ENCODE measurements at regions not wholly inside any gene's neighbourhood (a gene's known extent, or its start where the extent isn't known, plus 50 kb on each side); places are given as distances from the start of the nearest gene placed in this dataset.
"Not testable (repeated sequence)": the region's sequence is repeated elsewhere in the genome, so short reads cannot be mapped to it uniquely, and the experiment has no call there.

- DNase-seq: no peak
Measured at GRCh38 chr2:17249249-17249648, 269.0 kb downstream of the RAD51AP2 start.

GRCh38 chr2:17245906-17246305, 272.3 kb downstream of the RAD51AP2 start:
- no peak for DNase-seq

GRCh38 chr2:17242813-17243485, 275.3 kb downstream of the RAD51AP2 start:
- DNase-seq: no peak

- DNase-seq: no peak
Measured at GRCh38 chr2:17239550-17239949, 278.7 kb downstream of the RAD51AP2 start.

- DNase-seq: no peak
Measured at GRCh38 chr2:17235167-17235566, 283.1 kb downstream of the RAD51AP2 start.

- no peak for DNase-seq
Measured at GRCh38 chr2:17232776-17233556, 285.3 kb downstream of the RAD51AP2 start.

- DNase-seq: no peak
Measured at GRCh38 chr2:17231394-17231965, 286.8 kb downstream of the RAD51AP2 start.

GRCh38 chr2:17229414-17229813, 288.8 kb downstream of the RAD51AP2 start:
- DNase-seq: no peak

GRCh38 chr2:17228461-17228860, 289.8 kb downstream of the RAD51AP2 start:
- no peak for DNase-seq

- no peak for DNase-seq
Measured at GRCh38 chr2:17227856-17228255, 290.4 kb downstream of the RAD51AP2 start.

GRCh38 chr2:17226941-17227490, 291.2 kb downstream of the RAD51AP2 start:
- DNase-seq: no peak

- no peak for DNase-seq
Measured at GRCh38 chr2:17223211-17223610, 295.0 kb downstream of the RAD51AP2 start.

- DNase-seq: no peak
Measured at GRCh38 chr2:17208511-17208910, 309.7 kb downstream of the RAD51AP2 start.

GRCh38 chr2:17206771-17207170, 311.5 kb downstream of the RAD51AP2 start:
- no peak for DNase-seq

- not testable (repeated sequence) for DNase-seq
Measured at GRCh38 chr2:17204214-17204613, 314.0 kb downstream of the RAD51AP2 start.

- not testable (repeated sequence) for DNase-seq
Measured at GRCh38 chr2:17202628-17203027, 315.6 kb downstream of the RAD51AP2 start.

GRCh38 chr2:17199741-17200140, 318.5 kb downstream of the RAD51AP2 start:
- DNase-seq: peak; percentile 69

- DNase-seq: no peak
Measured at GRCh38 chr2:17196380-17196779, 321.9 kb downstream of the RAD51AP2 start.

GRCh38 chr2:17195016-17195415, 323.2 kb downstream of the RAD51AP2 start:
- DNase-seq: no peak

GRCh38 chr2:17194083-17194482, 324.2 kb downstream of the RAD51AP2 start:
- no peak for DNase-seq

GRCh38 chr2:17193433-17193890, 324.8 kb downstream of the RAD51AP2 start:
- DNase-seq: not testable (repeated sequence)

- DNase-seq: no peak
Measured at GRCh38 chr2:17191223-17191622, 327.0 kb downstream of the RAD51AP2 start.

- DNase-seq: no peak
Measured at GRCh38 chr2:17190527-17190926, 327.7 kb downstream of the RAD51AP2 start.

GRCh38 chr2:17188721-17189120, 329.5 kb downstream of the RAD51AP2 start:
- no peak for DNase-seq
